NCI-H1417 (cell line): ENCODE measurements at regions not wholly inside any gene's neighbourhood (a gene's known extent, or its start where the extent isn't known, plus 50 kb on each side); places are given as distances from the start of the nearest gene placed in this dataset.
"Not testable (repeated sequence)": the region's sequence is repeated elsewhere in the genome, so short reads cannot be mapped to it uniquely, and the experiment has no call there.

Experiments
- DNase-seq, 3 experiments: peaks; one replicate each; lab custom pipeline; 2025; lab: John Stamatoyannopoulos, UW

DNA sequence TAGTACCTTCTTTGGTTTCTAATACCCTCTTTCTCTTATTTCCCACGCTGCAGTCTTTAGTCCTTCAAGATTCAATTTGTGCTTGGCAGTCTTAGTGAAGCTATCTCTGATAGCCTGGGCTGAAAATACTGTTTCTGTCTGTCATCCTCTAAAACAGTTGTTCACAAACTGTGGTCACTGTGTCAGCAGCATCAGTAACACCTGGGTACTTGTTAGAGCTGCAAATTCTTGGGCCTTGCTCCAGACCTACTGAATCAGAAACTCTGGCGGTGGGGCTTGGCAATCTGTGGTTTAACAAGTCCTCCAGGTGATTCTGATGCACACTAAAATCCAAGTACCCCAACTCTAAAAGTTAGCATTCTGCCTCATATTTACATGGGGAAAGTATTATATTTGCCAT is 217.5 kb upstream of the SEL1L start:
- DNase-seq: no peak

DNA sequence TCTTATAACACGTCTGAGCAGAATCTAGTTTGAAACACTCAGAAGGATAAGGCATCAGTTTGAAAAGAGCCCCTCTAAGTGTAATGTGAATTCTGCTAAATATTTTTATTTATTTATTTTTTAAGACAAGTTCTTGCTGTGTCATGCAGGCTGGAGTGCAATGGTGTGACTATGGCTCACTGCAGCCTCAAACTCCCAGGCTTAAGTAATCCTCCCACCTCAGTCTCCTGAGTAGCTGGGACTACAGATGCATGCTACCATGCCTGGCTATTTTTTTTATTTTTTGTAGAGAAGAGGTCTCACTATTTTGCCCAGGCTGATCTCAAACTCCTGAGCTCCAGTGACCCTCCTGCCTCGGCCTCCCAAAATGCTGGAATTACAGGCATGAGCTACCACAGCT is 225.9 kb upstream of the SEL1L start:
- no peak for DNase-seq

DNA sequence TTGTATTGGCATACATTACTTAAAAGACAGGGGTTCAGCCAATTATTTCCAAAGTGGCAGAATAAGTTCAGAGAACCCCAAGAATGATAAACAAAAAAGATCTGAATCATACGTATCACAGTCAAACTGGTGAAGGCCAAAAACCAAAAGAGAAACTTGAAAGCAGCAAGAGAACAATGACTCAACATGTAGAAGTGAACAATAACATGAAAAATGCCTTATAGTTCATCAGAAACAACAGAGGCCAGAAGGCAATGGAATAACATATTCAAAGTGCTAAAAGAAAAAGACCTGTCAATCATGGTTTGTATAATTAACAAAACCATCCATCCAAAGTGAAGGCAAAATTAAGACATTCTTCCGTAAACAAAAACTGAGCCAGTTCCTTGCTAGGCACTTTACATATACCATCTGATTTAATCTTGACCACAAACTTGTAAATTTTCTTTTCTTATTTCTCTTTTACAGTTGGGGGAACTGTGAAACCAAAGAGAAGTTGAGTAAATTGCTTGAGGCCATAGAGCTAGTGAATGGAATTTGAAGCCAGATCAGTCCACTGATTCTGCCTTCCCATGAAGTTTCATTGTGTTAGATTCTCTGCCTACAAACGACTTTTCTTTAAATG is 232.1 kb upstream of the SEL1L start:
- DNase-seq: no peak

DNA sequence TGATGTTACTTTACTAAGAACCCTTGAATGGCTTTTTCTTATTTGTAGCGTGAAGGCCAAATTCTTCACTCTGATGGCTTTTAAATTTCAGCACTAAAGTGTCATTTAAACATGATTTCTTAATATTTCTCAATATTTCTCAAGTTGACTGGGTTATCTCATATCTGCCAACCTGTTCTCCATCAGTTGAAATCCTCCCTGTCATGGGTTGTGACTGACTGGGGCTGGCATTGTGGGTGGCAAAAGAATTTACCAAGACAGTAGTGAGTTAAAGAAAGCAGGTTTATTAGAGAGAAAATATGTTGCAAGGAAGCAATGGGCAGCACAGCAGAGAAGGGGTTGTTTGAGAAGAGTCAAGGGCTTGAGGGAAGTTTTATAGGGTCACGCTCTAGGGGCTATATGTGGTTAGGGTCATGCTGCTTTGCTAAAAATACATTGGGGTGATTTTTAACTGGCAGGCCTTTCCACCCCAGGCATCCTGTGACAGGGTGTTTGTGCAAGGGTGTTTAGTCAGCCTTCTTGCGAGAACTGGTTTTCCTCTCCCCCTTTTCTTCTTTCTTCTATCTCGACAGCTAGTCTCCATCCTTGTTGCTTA is 232.8 kb upstream of the SEL1L start:
- DNase-seq: no peak

DNA sequence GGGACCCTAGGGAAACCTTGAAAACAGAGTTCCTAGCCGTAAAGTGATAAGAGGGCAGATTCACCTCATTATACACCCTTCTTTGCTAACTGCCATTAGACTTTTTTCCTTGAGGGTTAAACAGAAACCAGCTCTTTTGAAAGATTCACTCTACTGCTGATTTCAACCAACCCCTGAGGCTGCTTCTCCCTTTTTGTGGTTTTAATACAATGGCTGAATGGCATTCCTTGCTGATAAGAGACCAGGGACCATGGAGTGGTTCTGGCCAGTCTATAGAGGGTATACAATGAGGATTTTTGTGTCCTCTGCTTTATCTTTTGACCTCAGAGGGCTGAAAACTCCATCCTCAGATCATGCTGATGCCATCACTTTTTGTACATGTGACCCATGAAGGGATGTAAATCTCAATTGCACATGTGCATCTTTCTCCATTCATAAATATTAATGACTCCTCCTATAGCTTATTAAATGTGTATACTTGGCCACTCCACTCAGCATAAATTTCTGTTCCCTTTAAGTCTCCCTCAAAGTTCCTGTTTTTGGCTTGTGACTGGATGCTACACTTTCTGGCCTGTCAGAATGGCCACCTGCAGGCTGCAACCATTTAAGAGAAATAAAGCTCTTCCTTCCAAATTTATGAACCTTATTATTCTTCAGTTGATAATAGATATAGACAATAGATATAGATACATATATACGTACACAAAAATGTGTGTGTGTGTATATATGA is 233.8 kb upstream of the SEL1L start:
- no peak for DNase-seq

DNA sequence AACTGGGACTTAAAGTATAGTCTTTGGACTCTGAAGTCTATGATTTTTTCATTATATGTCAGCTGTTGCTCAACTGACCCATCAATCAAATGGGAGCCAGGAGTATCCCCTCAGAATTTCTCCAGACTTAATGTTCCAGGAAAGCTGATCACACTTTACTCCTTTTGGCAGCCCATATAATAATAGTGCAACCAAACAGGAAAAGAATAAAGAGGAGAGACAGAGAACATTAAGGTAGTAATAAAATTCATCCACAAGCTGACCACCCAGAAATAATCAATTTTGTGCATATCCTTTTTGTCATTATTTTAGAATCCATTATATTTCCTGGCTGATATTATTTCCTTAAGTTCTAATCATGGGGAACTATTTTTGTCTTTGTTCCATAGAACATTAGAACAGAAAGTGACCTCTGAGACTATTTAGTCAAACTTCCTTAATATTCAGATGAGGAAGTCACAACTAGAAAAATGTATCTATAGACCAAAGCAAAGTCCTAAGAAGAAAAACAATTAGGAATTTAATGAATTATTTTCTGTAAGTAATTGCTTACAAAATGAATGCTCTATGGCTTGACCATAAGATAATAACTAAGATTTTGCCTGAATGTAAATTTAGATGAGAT is 238.1 kb upstream of the SEL1L start:
- DNase-seq: no peak

DNA sequence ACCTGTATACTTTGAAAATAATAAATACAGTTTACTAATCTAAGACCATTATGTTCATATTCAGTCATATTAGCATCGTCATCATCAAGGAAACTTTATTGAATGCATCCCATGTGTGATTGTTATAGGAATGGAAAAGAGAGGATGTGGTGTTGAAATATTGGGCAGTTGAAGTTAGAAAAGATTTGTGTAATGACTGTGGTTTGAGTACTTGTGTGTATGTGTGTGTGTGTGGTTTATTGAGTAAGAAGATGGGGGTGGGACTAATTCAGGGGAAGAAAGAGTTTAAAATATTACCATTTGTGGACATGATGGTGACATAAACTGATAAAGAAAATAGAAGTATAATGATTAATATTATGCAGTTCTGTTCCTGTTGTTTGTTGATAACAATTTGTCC is 238.7 kb upstream of the SEL1L start:
- DNase-seq: no peak

DNA sequence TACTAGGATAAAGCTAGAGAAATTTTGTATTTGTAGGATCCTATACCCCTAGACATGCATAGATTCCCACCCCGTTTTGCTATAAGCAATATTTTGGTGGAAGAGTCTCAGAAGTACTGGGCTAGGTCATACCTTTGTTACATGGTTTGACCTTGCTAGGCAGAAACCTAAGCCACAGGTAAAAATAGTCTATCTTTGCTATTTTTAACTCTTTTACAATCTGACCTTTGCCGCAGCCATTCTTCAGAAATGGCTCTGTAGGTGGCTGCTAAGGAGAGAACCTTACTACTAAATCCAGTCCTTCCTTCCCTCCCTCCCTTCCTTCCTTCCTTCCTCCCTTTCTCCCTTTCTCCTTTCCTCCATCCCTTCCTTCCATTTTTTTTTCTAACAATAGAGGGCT is 242.9 kb upstream of the SEL1L start:
- DNase-seq: no peak

DNA sequence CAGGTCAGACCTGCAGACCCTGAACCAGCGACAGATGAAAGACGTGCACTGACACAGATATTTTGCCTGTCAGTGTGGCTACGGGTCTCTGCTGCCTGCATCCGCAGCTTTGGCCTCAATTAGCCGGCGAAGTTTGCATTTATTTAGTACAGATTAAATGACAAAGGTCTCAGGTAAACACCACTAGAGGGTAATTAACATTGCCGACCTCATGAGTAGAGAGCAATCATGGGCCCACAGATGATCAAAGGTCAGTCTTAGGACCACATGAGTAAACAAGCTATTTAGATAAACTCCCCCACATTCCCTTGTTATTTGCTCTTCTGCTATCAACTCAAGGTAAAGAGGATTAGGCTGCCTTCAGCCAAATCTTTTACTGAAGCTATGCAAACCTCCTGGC is 248.1 kb upstream of the SEL1L start:
- DNase-seq: not testable (repeated sequence)

DNA sequence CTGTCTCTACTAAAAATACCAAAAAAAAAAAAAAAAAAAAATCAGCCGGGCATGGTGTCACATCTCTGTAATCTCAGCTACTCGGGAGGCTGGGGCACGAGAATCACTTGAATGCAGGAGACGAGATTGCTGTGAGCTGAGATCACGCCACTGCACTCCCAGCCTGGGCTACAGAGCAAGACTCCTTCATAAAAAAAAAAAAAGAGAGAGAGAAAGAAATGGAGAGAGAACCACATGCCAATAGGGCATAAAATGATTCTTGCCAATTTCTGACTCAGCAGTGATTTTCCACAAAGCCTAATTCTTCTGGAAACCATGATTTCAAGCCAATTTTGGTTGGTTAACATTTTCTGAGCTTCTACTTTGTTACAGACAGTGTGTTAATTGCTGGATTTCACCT is 250.4 kb upstream of the SEL1L start:
- DNase-seq: no peak

DNA sequence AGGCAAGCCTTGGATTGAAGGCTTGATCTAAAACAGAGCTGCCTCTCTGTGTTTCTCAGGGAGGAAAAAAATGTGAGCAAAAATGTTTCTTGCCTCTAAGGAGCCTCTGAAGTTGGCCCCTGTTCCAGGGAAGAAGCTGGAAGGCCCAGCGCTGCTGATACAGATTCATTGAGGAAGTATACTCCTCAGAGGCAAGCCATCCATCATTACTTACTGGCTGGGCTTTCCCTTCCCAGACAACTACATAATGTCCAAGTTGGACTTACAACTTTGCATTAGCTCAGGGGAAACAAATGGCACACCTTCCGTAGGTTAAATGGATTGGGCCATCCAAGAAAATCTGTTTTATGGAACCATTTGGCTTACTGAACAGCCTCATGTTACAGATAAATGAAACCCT is 263.7 kb upstream of the SEL1L start:
- no peak for DNase-seq

DNA sequence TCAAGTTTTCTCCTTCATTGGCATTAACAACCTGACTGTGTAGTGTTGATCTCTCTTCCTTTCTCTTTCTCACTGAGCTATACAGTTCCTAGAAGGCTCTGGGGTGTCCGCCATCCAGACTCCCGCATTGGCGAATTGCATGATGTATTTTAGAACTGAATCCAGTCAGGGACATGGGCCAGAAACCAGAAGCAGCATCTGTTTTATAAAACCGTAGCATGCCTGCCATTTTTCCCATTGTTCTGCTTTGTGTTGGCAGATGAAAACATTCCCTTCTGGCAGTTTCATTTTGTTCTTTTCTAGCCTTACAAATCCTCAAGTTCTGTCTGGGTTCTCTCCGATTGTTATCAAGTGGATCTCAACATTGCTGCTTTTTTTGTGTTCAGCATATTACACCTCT is 268.3 kb upstream of the SEL1L start:
- DNase-seq: no peak

DNA sequence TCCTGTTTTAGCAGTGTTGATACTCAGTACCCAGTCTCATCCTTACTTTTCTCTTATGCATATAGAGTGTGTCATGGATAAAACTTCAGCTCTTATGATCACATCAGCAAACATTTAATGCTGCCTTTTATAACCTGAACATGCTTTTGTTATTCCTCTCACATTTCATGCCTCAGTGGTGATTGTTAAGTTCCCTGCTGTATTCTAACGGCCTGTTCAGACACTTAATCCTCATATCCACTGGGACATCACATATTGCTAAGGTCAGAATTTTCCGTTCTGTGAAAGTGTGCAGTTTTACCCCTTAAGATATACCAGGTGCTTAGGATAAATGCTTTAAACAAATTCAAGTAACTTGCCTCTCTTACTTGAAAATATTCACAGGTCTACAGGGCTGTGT is 268.7 kb upstream of the SEL1L start:
- DNase-seq: peak in 1 of 3 experiments; percentile 17

DNA sequence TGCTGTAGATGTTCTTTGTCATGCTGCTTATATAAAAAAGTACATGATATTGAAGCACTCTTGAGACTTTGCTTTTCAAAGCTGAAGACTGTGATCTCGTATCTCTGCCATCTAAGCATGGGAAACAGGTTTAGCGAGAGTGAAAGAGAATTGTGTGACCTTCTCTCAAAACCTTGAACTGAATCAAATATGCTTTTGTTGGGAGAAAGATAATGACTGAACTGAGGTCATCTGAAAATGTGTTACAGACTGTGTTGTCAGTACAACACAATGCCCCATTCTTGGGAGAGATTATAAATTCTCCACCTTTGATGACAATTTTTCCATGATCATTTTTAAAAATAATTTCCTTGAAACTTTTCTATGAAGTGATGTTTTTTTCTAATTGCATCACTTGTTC is 272.1 kb upstream of the SEL1L start:
- no peak for DNase-seq

DNA sequence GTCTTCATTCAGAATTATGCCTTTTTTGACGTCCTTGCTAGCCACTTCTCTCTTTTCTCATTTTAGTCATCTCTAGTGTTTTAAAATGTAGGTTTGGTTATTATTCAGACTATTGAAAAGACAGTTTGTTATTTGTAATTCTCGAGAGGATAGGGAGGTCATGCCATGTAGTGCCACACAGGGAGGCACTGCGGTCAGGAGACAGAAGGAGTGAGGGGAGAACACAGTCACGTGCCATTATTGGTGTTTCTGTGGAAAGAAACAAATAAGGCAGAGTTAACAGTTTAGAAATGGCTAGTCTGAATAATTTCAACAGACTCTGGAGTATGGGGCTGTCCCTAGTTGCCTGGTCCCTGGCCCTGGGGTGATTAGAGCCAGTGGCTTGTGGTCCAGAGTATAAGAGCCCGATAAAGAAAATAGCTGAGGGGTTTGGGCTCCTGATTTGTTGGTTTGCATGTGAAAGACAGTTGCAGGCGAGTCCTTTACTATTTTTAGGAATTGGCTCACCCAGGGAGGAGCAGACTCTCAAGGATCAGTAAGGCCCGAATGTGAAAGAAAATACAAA is 278.1 kb upstream of the SEL1L start:
- no peak for DNase-seq

DNA sequence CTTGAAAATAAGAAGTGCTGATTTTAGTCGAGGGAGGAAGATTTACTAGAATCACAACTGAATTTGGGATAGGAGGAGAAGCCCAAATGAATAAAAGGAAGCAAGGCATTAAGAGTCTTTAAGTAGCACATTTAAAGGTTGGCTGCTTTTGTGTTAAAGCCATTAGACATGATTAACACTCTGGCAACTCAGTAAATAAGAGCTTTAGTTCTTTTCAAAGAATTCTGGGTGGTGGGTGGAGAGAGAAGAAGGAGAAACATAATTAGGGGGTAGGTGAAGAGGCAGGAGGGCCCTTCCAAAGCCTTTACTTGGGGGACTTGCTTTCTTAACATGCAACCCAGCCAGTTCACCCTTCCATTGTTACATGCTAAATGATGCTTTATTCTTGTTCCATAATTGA is 284.6 kb upstream of the SEL1L start:
- DNase-seq: peak in 1 of 3 experiments; percentile 60

DNA sequence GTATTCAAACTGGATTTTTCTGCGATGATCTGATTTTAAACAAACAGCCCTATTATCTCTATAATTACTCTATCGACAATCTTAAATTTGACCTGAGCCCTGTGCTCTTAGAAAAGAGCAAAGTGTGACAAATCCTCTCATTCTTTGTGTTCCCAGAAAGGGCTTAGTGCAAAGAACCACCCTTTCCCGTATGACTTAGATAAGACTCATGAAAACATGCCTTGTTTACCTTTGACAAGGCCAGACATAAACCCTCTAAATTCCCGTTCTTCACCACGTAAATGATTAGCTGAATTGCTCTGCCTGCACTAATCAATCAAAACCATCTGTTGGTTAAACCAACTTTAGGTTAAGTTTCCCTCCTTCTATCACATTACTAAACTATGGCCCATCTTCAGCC is 285.7 kb upstream of the SEL1L start:
- no peak for DNase-seq

DNA sequence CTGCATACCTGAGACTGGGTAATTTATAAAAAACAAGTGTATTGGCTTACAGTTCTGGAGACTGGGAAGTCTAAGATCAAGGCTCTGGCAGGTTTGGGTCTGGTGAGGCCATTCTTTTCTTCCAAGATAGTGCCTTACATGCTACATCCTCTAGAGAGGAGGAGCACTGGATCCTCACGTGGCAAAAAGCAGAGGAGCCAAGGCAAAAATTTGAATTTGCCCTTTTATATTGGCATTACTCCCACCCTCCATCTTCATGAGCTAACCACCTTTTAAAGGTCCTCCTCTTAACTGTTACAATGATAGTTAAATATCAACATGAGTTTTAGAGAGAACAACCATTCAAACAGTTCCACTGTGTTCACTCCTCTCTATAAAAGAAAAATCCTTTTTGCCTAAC is 286.3 kb upstream of the SEL1L start:
- no peak for DNase-seq

DNA sequence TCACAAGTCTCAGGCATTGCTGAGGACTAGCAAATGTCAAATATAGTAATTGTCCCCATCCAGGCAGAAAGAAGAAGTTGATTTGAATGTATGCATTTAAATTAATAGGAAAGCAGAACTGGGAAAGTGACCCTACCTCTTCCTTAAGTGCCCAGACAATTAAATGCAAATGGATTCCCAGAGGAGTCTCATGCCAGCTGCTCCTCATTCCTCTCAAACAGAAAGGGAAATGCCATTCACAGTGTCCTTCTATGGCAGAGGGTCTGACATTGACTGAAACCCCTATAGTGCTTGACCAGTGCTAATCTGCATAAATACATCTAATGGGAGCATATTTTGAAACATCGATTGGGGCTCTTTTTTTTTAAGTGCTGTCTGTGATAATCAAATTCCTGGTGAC is 292.4 kb upstream of the SEL1L start:
- DNase-seq: peak in 1 of 3 experiments; percentile 56

DNA sequence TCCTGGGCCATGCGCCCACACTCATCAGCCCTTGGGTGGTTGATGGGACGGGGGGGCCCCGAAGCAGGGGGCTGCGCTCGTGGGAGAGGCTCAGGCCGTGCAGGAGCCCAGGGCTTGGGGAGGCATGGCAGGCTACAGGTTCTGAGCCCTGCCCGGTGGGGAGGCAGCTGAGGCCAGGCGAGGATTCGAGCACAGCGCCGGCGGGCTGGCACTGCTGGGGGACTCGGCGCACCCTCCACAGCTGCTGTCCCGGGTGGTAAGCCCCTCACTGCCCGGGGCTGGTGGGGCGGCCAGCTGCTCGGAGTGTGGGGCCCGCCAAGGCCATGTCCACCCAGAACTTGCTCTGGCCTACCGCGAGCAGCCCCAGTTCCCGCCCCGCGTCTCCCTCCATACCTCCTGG is 295.8 kb upstream of the SEL1L start:
- DNase-seq: no peak

DNA sequence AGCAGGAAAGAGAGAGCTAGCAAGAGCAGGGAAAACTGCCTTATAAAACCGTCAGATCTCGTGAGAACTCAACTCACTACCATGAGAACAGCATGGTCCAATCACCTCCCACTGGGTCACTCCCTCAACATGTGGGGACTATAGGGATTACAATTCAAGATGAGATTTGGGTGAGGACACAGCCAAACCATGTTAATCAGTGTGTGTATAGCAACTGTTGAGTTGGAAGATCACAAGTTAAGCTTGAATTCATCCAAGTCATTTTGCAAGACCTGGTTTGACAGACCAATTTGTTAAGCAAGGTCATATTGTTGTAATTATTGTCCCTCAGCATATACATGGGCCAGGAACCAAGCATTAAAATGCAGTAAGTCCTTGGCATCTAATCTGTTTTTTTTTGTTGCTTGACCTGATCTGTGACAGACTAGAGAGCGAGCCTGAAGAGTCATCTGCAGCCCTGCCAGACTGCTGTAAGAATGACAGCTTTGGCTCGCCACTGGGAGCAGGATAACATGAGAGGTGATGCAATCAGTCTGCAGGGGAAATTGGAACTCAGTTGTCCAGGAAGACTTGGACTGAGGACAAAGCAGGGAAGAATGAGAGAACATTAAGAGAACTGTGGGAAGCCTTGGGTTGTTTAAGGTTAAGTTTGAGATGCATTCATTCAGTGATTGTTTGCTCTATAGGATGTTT is 297.6 kb upstream of the SEL1L start:
- peak in 1 of 3 experiments; percentile 24 for DNase-seq

DNA sequence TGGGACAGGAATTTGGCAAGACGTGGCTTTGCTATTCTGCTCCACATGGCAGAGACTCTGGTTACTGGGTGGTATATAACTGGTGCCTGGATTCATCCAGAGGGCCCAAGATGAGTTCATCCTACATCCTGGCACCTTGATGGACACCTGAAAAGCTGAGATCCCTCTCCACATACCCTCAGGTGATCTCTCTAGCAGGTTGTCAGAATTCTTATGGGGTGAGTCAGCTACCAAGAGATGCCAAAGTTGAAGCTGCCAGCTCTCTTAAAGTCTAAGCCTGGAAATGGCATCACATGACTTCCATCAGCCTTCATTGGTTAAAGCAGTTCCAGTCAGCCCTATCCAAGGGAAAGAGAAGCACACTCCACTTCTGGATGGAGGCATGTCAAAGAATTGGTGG is 300.7 kb upstream of the SEL1L start:
- DNase-seq: no peak
